KMS-11 (cell line): ENCODE measurements at regions not wholly inside any gene's neighbourhood (a gene's known extent, or its start where the extent isn't known, plus 50 kb on each side); places are given as distances from the start of the nearest gene placed in this dataset.

Experiments
- H2AFZ ChIP-seq: fragments of 200-600 bp; sonication (generic); 2 replicates; pipeline ENCODE4 v1.6.1; 2016; ENCODE audit warnings: antibody characterized with exemption, mixed run types, low read depth
- H3K27ac ChIP-seq: fragments of 200-600 bp; sonication (generic); 2 replicates; pipeline ENCODE4 v1.6.1; 2016; ENCODE audit warnings: mild to moderate bottlenecking, mixed run types
- H3K27me3 ChIP-seq: fragments of 200-600 bp; sonication (generic); 2 replicates; pipeline ENCODE4 v1.6.1; 2017; ENCODE audit warnings: mild to moderate bottlenecking, low read depth, mixed run types, moderate library complexity; ENCODE audit not compliant: insufficient read depth
- H3K36me3 ChIP-seq: fragments of 200-600 bp; sonication (generic); 2 replicates; pipeline ENCODE4 v1.6.1; 2017; ENCODE audit warnings: mild to moderate bottlenecking, mixed run types; ENCODE audit not compliant: insufficient read depth
- H3K4me1 ChIP-seq: fragments of 200-600 bp; sonication (generic); 2 replicates; pipeline ENCODE4 v1.6.1; 2016; ENCODE audit warnings: mild to moderate bottlenecking, low read depth, mixed run types; ENCODE audit not compliant: poor library complexity, severe bottlenecking
- H3K4me2 ChIP-seq: fragments of 200-600 bp; sonication (generic); 2 replicates; pipeline ENCODE4 v1.7.0; 2016; ENCODE audit warnings: mild to moderate bottlenecking, mixed run types
- H3K4me3 ChIP-seq: fragments of 200-600 bp; sonication (generic); IDR thresholded peaks from 2 replicates; pipeline ENCODE4 v1.6.1; 2017; ENCODE audit warnings: low read depth, low read length, mixed read lengths; ENCODE audit not compliant: insufficient read depth
- H3K79me2 ChIP-seq: fragments of 200-600 bp; sonication (generic); 2 replicates; pipeline ENCODE4 v1.6.1; 2016; ENCODE audit warnings: low read depth, mixed run types; ENCODE audit not compliant: insufficient read depth
- H3K9ac ChIP-seq: fragments of 200-600 bp; sonication (generic); 2 replicates; pipeline ENCODE4 v1.6.1; 2016; ENCODE audit warnings: mild to moderate bottlenecking, mixed run types
- H4K20me1 ChIP-seq: fragments of 200-600 bp; sonication (generic); 2 replicates; pipeline ENCODE4 v1.6.1; 2016; ENCODE audit warnings: mild to moderate bottlenecking, mixed run types; ENCODE audit not compliant: insufficient read depth
- TF ChIP-seq, protein P1 (sequence below): fragments of 200-600 bp; sonication (generic); conservative IDR thresholded peaks from 2 replicates; pipeline ENCODE4 v1.6.1; 2017; ENCODE audit warnings: low read depth, mild to moderate bottlenecking, antibody characterized with exemption, low read length, moderate library complexity, mixed read lengths

DNA sequence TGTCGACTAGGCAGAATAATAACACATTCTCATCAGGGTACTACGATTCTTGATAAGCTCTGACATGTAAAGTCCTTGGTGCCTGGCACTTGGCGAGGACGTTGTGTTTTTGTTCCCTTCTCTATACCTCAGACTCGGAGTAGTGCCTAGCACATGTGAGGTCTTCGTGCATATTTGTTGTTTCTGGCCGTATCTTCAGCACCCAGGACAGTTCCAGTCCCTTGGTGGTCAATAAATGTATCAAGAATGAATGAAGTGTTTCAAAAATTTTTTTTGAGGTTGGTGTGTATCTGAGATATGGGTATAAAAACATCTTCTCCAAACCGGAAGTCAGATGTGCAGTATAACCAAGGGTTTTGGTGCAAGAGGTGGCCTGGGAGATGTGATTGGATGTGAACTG lies 198.2 kb downstream of the AACS start:
- H3K4me2 ChIP-seq = no peak overlapping the region
- TF ChIP-seq, protein P1, sequence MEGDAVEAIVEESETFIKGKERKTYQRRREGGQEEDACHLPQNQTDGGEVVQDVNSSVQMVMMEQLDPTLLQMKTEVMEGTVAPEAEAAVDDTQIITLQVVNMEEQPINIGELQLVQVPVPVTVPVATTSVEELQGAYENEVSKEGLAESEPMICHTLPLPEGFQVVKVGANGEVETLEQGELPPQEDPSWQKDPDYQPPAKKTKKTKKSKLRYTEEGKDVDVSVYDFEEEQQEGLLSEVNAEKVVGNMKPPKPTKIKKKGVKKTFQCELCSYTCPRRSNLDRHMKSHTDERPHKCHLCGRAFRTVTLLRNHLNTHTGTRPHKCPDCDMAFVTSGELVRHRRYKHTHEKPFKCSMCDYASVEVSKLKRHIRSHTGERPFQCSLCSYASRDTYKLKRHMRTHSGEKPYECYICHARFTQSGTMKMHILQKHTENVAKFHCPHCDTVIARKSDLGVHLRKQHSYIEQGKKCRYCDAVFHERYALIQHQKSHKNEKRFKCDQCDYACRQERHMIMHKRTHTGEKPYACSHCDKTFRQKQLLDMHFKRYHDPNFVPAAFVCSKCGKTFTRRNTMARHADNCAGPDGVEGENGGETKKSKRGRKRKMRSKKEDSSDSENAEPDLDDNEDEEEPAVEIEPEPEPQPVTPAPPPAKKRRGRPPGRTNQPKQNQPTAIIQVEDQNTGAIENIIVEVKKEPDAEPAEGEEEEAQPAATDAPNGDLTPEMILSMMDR = no peak
- no peaks in the 10 kb centered on the region for H3K79me2 ChIP-seq
- H3K9ac ChIP-seq = no peak overlapping the region
- no peak overlapping the region for H3K4me3 ChIP-seq
- no peak overlapping the region for H3K27ac ChIP-seq
- no peaks in the 10 kb centered on the region for H4K20me1 ChIP-seq
- H3K27me3 ChIP-seq = no peaks in the 10 kb centered on the region
- H3K4me1 ChIP-seq = no peaks in the 10 kb centered on the region
- no peak overlapping the region for H2AFZ ChIP-seq
- H3K36me3 ChIP-seq = no peaks in the 10 kb centered on the region

DNA sequence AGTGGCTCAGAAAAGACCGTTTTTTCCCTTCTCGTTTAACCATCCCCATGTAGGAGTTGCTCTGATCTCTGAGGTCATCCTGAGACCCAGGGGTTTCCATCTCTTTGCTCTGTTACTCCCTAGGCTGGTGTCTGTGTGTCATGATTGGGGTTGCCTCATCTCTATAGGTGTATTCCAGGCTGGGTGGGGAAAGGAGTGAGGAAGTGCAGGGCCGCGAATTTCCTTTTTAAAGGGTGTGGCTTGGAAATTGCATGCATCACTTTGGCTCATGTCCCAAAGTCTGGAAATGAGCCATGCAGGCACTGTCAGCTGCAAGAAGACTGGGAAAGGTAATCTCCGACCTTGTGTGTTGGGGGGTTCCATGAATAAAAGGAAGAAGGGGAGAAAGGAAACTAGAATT lies 201.9 kb downstream of the AACS start:
- Histone ChIP-seq H3K9ac (no peak overlapping the region), H3K4me3 (no peak overlapping the region), H3K36me3 (no peaks in the 10 kb centered on the region), H2AFZ (no peak overlapping the region), H4K20me1 (no peaks in the 10 kb centered on the region), H3K27me3 (no peaks in the 10 kb centered on the region), H3K27ac (no peak overlapping the region), H3K4me1 (no peaks in the 10 kb centered on the region), H3K4me2 (no peak overlapping the region), H3K79me2 (no peaks in the 10 kb centered on the region)
- TF ChIP-seq, protein P1 = no peak

DNA sequence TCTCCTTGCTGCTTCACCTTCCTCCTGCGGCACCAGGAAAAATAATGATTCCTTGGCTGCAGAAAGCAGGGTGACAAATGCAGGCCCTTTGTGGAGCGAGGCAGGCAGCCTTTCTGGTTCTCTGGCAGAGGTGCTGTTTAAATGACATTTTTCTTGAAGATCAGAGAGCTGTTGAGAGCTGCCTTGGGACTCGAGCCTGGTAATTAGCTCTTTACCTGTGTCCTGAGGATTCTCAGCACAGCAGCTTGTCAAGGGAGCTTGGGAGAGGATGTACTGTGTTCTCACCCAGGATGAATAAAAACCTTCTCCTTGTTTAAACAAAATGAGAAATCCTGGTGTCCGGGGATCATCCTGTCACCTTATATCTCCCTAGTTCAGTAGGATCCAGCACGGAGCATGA lies 204.0 kb downstream of the AACS start:
- no peaks in the 10 kb centered on the region for H4K20me1 ChIP-seq
- no peak overlapping the region for H3K4me3 ChIP-seq
- H3K27me3 ChIP-seq = no peaks in the 10 kb centered on the region
- no peak overlapping the region for H3K4me2 ChIP-seq
- TF ChIP-seq, protein P1 = no peak
- no peak overlapping the region for H2AFZ ChIP-seq
- no peaks in the 10 kb centered on the region for H3K79me2 ChIP-seq
- no peak overlapping the region for H3K27ac ChIP-seq
- no peaks in the 10 kb centered on the region for H3K36me3 ChIP-seq
- no peaks in the 10 kb centered on the region for H3K4me1 ChIP-seq
- no peak overlapping the region for H3K9ac ChIP-seq

GRCh38 chr12:125271892-125272291 lies 206.7 kb downstream of the AACS start:
- no peaks in the 10 kb centered on the region for H3K79me2 ChIP-seq

More at GRCh38 chr12:125271892-125272291, 206.7 kb downstream of the AACS start:
- Histone ChIP-seq H3K9ac (no peak overlapping the region), H3K36me3 (no peaks in the 10 kb centered on the region), H3K27ac (no peak overlapping the region), H2AFZ (no peak overlapping the region), H4K20me1 (no peaks in the 10 kb centered on the region), H3K4me3 (no peak overlapping the region), H3K4me2 (no peak overlapping the region), H3K27me3 (no peaks in the 10 kb centered on the region), H3K4me1 (no peaks in the 10 kb centered on the region)
- TF ChIP-seq, protein P1 = no peak
